ENCODE measurements at regions not wholly inside any gene's neighbourhood (a gene's known extent, or its start where the extent isn't known, plus 50 kb on each side); places are given as distances from the start of the nearest gene placed in this dataset.

- no peaks in the 10 kb centered on the region for H3K79me2 ChIP-seq (ENCODE audit: control insufficient read depth, insufficient read depth, low read length)
- no peaks in the 10 kb centered on the region for H3K9me3 ChIP-seq (ENCODE audit: control insufficient read depth, insufficient read depth, low read depth, low read length)
- H3K27me3 ChIP-seq (ENCODE audit: control insufficient read depth, insufficient read depth, low read length): no peaks in the 10 kb centered on the region
- no peak overlapping the region for H3K9ac ChIP-seq (ENCODE audit: insufficient read depth, low read length)
- H3K4me2 ChIP-seq (ENCODE audit: extremely low read depth, insufficient read depth, low read length): no peak overlapping the region
- H3K4me1 ChIP-seq (ENCODE audit: control insufficient read depth, extremely low read depth, insufficient read depth, low read length): no peaks in the 10 kb centered on the region
- H4K20me1 ChIP-seq (ENCODE audit: control insufficient read depth, extremely low read depth, insufficient read depth, low read length): no peaks in the 10 kb centered on the region
- H3K4me3 ChIP-seq (replicated peaks in 1 of 4; ENCODE audit: control extremely low read depth in 1 of 4, insufficient read depth in 1 of 4, low read depth in 3 of 4, low read length in 4 of 4): no peak overlapping the region
- no peak for TF ChIP-seq EZH2 (IDR thresholded peaks at IDR 0.05; ENCODE audit: low read length, missing control alignments)
- no peak for TF ChIP-seq CTCF (conservative IDR thresholded peaks at IDR 0.05 in 1 of 2, IDR thresholded peaks at IDR 0.05 in 1 of 2; ENCODE audit: low read depth in 1 of 2, low read length in 2 of 2)
- H3K27ac ChIP-seq (ENCODE audit: insufficient read depth, low read length): no peak overlapping the region
- no peak overlapping the region for H2AFZ ChIP-seq (ENCODE audit: low read length)
- DNase-seq (ENCODE audit: low read depth in 2 of 2): no peak
- H3K36me3 ChIP-seq (ENCODE audit: control insufficient read depth, insufficient read depth, low read length): no peaks in the 10 kb centered on the region
Observed at GRCh38 chr1:217180443-217180842, 450.4 kb downstream of the GPATCH2 start.

GRCh38 chr1:217164403-217164802 lies 441.2 kb upstream of the ESRRG start:
- Histone ChIP-seq H3K9ac (ENCODE audit: insufficient read depth, low read length) (no peak overlapping the region), H3K9me3 (ENCODE audit: control insufficient read depth, insufficient read depth, low read depth, low read length) (no peaks in the 10 kb centered on the region), H2AFZ (ENCODE audit: low read length) (no peak overlapping the region), H3K4me3 (replicated peaks in 1 of 4; ENCODE audit: control extremely low read depth in 1 of 4, insufficient read depth in 1 of 4, low read depth in 3 of 4, low read length in 4 of 4) (no peak overlapping the region), H3K27me3 (ENCODE audit: control insufficient read depth, insufficient read depth, low read length) (no peaks in the 10 kb centered on the region), H4K20me1 (ENCODE audit: control insufficient read depth, extremely low read depth, insufficient read depth, low read length) (no peaks in the 10 kb centered on the region), H3K4me1 (ENCODE audit: control insufficient read depth, extremely low read depth, insufficient read depth, low read length) (no peaks in the 10 kb centered on the region), H3K36me3 (ENCODE audit: control insufficient read depth, insufficient read depth, low read length) (no peaks in the 10 kb centered on the region), H3K27ac (ENCODE audit: insufficient read depth, low read length) (no peak overlapping the region), H3K79me2 (ENCODE audit: control insufficient read depth, insufficient read depth, low read length) (no peaks in the 10 kb centered on the region), H3K4me2 (ENCODE audit: extremely low read depth, insufficient read depth, low read length) (no peak overlapping the region)
- TF ChIP-seq CTCF (conservative IDR thresholded peaks at IDR 0.05 in 1 of 2, IDR thresholded peaks at IDR 0.05 in 1 of 2; ENCODE audit: low read depth in 1 of 2, low read length in 2 of 2): no peak
- no peak for TF ChIP-seq EZH2 (IDR thresholded peaks at IDR 0.05; ENCODE audit: low read length, missing control alignments)
- no peak for DNase-seq (ENCODE audit: low read depth in 2 of 2)

- Histone ChIP-seq H3K4me1 (ENCODE audit: control insufficient read depth, extremely low read depth, insufficient read depth, low read length) (no peaks in the 10 kb centered on the region), H3K9me3 (ENCODE audit: control insufficient read depth, insufficient read depth, low read depth, low read length) (no peaks in the 10 kb centered on the region), H3K36me3 (ENCODE audit: control insufficient read depth, insufficient read depth, low read length) (no peaks in the 10 kb centered on the region), H3K79me2 (ENCODE audit: control insufficient read depth, insufficient read depth, low read length) (no peaks in the 10 kb centered on the region), H3K4me2 (ENCODE audit: extremely low read depth, insufficient read depth, low read length) (no peak overlapping the region), H3K27me3 (ENCODE audit: control insufficient read depth, insufficient read depth, low read length) (no peaks in the 10 kb centered on the region), H3K9ac (ENCODE audit: insufficient read depth, low read length) (no peak overlapping the region), H4K20me1 (ENCODE audit: control insufficient read depth, extremely low read depth, insufficient read depth, low read length) (no peaks in the 10 kb centered on the region), H2AFZ (ENCODE audit: low read length) (no peak overlapping the region), H3K27ac (ENCODE audit: insufficient read depth, low read length) (no peak overlapping the region), H3K4me3 (replicated peaks in 1 of 4; ENCODE audit: control extremely low read depth in 1 of 4, insufficient read depth in 1 of 4, low read depth in 3 of 4, low read length in 4 of 4) (no peak overlapping the region)
- no peak for DNase-seq (ENCODE audit: low read depth in 2 of 2)
- TF ChIP-seq EZH2 (IDR thresholded peaks at IDR 0.05; ENCODE audit: low read length, missing control alignments) (no peak), CTCF (conservative IDR thresholded peaks at IDR 0.05 in 1 of 2, IDR thresholded peaks at IDR 0.05 in 1 of 2; ENCODE audit: low read depth in 1 of 2, low read length in 2 of 2) (no peak)
Observed at GRCh38 chr1:217153361-217153760, 430.1 kb upstream of the ESRRG start.

All from fibroblast of lung (primary cell).